H1 (cell line): ENCODE measurements at regions not wholly inside any gene's neighbourhood (a gene's known extent, or its start where the extent isn't known, plus 50 kb on each side); places are given as distances from the start of the nearest gene placed in this dataset.
A peak's percentile ranks its signal among the peaks of the same experiment; 100 is the strongest.

Experiments used
- CTCF ChIA-PET: fragments of 300-600 bp; sonication (Branson Sonifier 250); formaldehyde crosslinking; loops from one replicate; lab custom pipeline; 2021; ENCODE audit not compliant: partially characterized antibody; lab: Charles Lee
- POLR2A ChIA-PET: fragments of 300-600 bp; sonication (Branson Sonifier 250); formaldehyde crosslinking; loops from one replicate; lab custom pipeline; 2021; ENCODE audit warnings: inconsistent platforms; ENCODE audit not compliant: partially characterized antibody; lab: Charles Lee
- DNase-seq, 2 experiments: peaks; one replicate each; pipeline versions ENCODE4 v3.0.0 to v3.0.0-alpha.2; 2010 to 2022; ENCODE audit warnings: low spot score in 2 of 2, low read depth in 1 of 2, mixed read lengths in 1 of 2
- FAIRE-seq: peaks from 2 replicates; lab custom pipeline; 2011; peaks lifted over from hg19 to GRCh38; lab: Jason Lieb, UNC
- H2AFZ ChIP-seq: 2 replicates; pipeline ENCODE4 v1.8.1; 2012; ENCODE audit warnings: low read length, inconsistent platforms
- H2AK5ac ChIP-seq: 2 replicates; pipeline ENCODE4 v1.6.1; 2013; ENCODE audit warnings: low read depth, low read length
- H2BK120ac ChIP-seq: replicated peaks from 2 replicates; pipeline ENCODE3; 2013; ENCODE audit warnings: low read depth, low read length, inconsistent platforms
- H2BK12ac ChIP-seq: 2 replicates; pipeline ENCODE4 v1.6.1; 2013; ENCODE audit warnings: low read depth, low read length
- H2BK15ac ChIP-seq: 2 replicates; pipeline ENCODE4 v1.6.1; 2013; ENCODE audit warnings: low read length
- H2BK20ac ChIP-seq: 2 replicates; pipeline ENCODE4 v1.6.1; 2013; ENCODE audit warnings: low read length
- H2BK5ac ChIP-seq: 2 replicates; pipeline ENCODE4 v1.6.1; 2013; ENCODE audit warnings: low read depth, low read length
- H3K14ac ChIP-seq: 2 replicates; pipeline ENCODE4 v1.6.1; 2013; ENCODE audit warnings: inconsistent platforms; ENCODE audit not compliant: insufficient read length
- H3K18ac ChIP-seq: 2 replicates; pipeline ENCODE4 v1.6.1; 2013; ENCODE audit warnings: low read length; ENCODE audit errors: extremely low read depth
- H3K23ac ChIP-seq: 2 replicates; pipeline ENCODE4 v1.6.1; 2013; ENCODE audit warnings: inconsistent platforms; ENCODE audit not compliant: insufficient read length
- H3K23me2 ChIP-seq: 2 replicates; pipeline ENCODE4 v1.6.1; 2013; ENCODE audit warnings: low read depth, low read length
- H3K27ac ChIP-seq: 2 replicates; pipeline ENCODE4 v1.6.1; 2011; ENCODE audit warnings: low read depth, low read length, inconsistent platforms
- H3K27me3 ChIP-seq, 4 experiments: replicated peaks in 1 of 4; 1 replicate in 1 of 4; 2 replicates in 3 of 4; pipeline versions ENCODE4 v1.6.1 to v1.8.1; 2011 to 2013; ENCODE audit warnings: low read length in 3 of 4, mild to moderate bottlenecking in 3 of 4, inconsistent platforms in 2 of 4, mixed read lengths in 2 of 4, moderate library complexity in 1 of 4; ENCODE audit not compliant: control insufficient read depth in 3 of 4, insufficient read depth in 3 of 4; ENCODE audit errors: extremely low read depth in 1 of 4
- H3K36me3 ChIP-seq, 4 experiments: 2 replicates each; pipeline versions ENCODE4 v1.6.1 to v1.8.1; 2011 to 2013; ENCODE audit warnings: mild to moderate bottlenecking in 4 of 4, low read length in 3 of 4, moderate library complexity in 2 of 4, control low read depth in 1 of 4, inconsistent platforms in 1 of 4; ENCODE audit not compliant: insufficient read depth in 4 of 4, control insufficient read depth in 2 of 4
- H3K4ac ChIP-seq: replicated peaks from 2 replicates; pipeline ENCODE3; 2013; ENCODE audit warnings: low read length, low read depth, mixed read lengths, inconsistent platforms; ENCODE audit not compliant: insufficient read length
- H3K4me1 ChIP-seq, 4 experiments: replicated peaks in 1 of 4; 1 replicate in 1 of 4; 2 replicates in 3 of 4; pipeline versions ENCODE4 v1.6.1 to v1.8.1; 2011 to 2013; ENCODE audit warnings: low read length in 3 of 4, inconsistent platforms in 2 of 4, mixed read lengths in 1 of 4; ENCODE audit not compliant: insufficient read depth in 4 of 4, control insufficient read depth in 3 of 4
- H3K4me2 ChIP-seq, 2 experiments: 2 replicates each; pipeline versions ENCODE4 v1.6.1 to v1.8.1; 2011 to 2013; ENCODE audit warnings: low read depth in 2 of 2, low read length in 2 of 2, control low read depth in 1 of 2, inconsistent platforms in 1 of 2, mild to moderate bottlenecking in 1 of 2; ENCODE audit not compliant: insufficient read depth in 1 of 2
- H3K4me3 ChIP-seq, 4 experiments: fragments of 200-600, 300-600 bp in 1 of 4; sonication (generic), shearing (Covaris generic), sonication (Bioruptor Twin) in 1 of 4; 2 replicates each; pipeline versions ENCODE4 v1.5.1 to v1.8.1; 2011 to 2016; ENCODE audit warnings: low read length in 4 of 4, low read depth in 3 of 4, control low read depth in 2 of 4, inconsistent platforms in 2 of 4, mild to moderate bottlenecking in 2 of 4, mixed read lengths in 1 of 4, moderate library complexity in 1 of 4; ENCODE audit not compliant: insufficient read depth in 2 of 4; ENCODE audit errors: extremely low read depth in 1 of 4
- H3K56ac ChIP-seq: replicated peaks from 2 replicates; pipeline ENCODE3; 2013; ENCODE audit warnings: low read depth, mild to moderate bottlenecking, mixed read lengths, low read length, inconsistent platforms; ENCODE audit not compliant: insufficient read length
- H3K79me1 ChIP-seq: 2 replicates; pipeline ENCODE4 v1.6.1; 2013; ENCODE audit warnings: low read depth, low read length, control low read depth
- H3K79me2 ChIP-seq, 2 experiments: 2 replicates each; pipeline versions ENCODE4 v1.6.1 to v1.8.1; 2012 to 2013; ENCODE audit warnings: low read length in 2 of 2, mild to moderate bottlenecking in 2 of 2, inconsistent platforms in 1 of 2; ENCODE audit not compliant: insufficient read depth in 2 of 2, control insufficient read depth in 1 of 2
- H3K9ac ChIP-seq, 4 experiments: replicated peaks in 1 of 4; 1 replicate in 1 of 4; 2 replicates in 3 of 4; pipeline versions ENCODE4 v1.6.1 to v1.8.1; 2011 to 2013; ENCODE audit warnings: low read depth in 3 of 4, low read length in 3 of 4, control low read depth in 2 of 4, mild to moderate bottlenecking in 2 of 4, moderate library complexity in 2 of 4, inconsistent platforms in 1 of 4; ENCODE audit errors: extremely low read depth in 1 of 4
- H3K9me3 ChIP-seq, 2 experiments: 2 replicates each; pipeline versions ENCODE4 v1.6.1 to v1.8.1; 2012 to 2013; ENCODE audit warnings: mild to moderate bottlenecking in 2 of 2, moderate library complexity in 2 of 2, control low read depth in 1 of 2, inconsistent platforms in 1 of 2, low read depth in 1 of 2, low read length in 1 of 2, mixed read lengths in 1 of 2; ENCODE audit not compliant: insufficient read depth in 2 of 2
- H4K20me1 ChIP-seq, 2 experiments: replicated peaks in 1 of 2; 2 replicates each; pipeline versions ENCODE3 to v1.8.1; 2011 to 2013; ENCODE audit warnings: inconsistent platforms in 2 of 2, low read length in 2 of 2, mild to moderate bottlenecking in 1 of 2; ENCODE audit not compliant: insufficient read depth in 2 of 2, control insufficient read depth in 1 of 2
- H4K5ac ChIP-seq: 2 replicates; pipeline ENCODE4 v1.6.1; 2013; ENCODE audit warnings: low read length, low read depth, mixed read lengths, inconsistent platforms; ENCODE audit not compliant: insufficient read length
- H4K8ac ChIP-seq: 2 replicates; pipeline ENCODE4 v1.8.0; 2013; ENCODE audit warnings: mild to moderate bottlenecking, moderate library complexity, low read length, inconsistent platforms; ENCODE audit not compliant: insufficient read depth; ENCODE audit errors: extremely low read depth
- H4K91ac ChIP-seq: replicated peaks from 2 replicates; pipeline ENCODE3; 2013; ENCODE audit warnings: low read length, mixed read lengths, inconsistent platforms; ENCODE audit not compliant: insufficient read length
- RAD21 ChIP-seq, 2 experiments: IDR thresholded peaks in 1 of 2; conservative IDR thresholded peaks in 1 of 2; 2 replicates each; pipeline ENCODE4 v1.6.1; 2011; ENCODE audit warnings: low read depth in 2 of 2, low read length in 2 of 2, improper control_type of control experiment in 1 of 2, inconsistent platforms in 1 of 2, mild to moderate bottlenecking in 1 of 2, moderate library complexity in 1 of 2
- TF ChIP-seq, protein P1 (sequence below): IDR thresholded peaks from 2 replicates; pipeline ENCODE4 v1.6.1; 2012; ENCODE audit warnings: inconsistent platforms

DNA sequence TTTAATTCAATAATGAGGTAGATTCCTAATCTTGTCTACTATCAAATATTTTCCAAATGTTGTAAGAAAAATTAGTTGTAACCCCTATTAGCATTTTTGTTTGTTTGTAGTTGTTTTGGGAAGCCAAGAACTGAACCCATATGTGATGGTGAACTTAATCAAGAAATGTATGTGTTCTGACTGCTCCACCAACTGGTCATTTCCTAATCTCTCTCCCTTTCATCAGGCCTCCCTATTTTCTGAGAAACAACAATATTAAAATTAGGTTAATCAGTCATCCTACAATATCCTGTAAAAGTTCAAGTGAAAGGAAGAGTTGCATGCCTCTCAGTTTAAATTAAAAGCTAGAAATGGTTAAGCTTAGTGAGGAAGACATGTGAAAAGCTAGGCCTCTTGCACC, 504.0 kb downstream of the EPHA4 start:
- H4K5ac ChIP-seq: no peak overlapping the region
- DNase-seq (no peak), FAIRE-seq (no peak)
- no peaks in the 10 kb centered on the region for H3K79me2 ChIP-seq
- no peak overlapping the region for H2BK12ac ChIP-seq
- peaks cover 11 to 14% of the 10 kb centered on the region in 2 experiments; a peak in 2 of 4 replicates for H3K9me3 ChIP-seq
- no peak overlapping the region for H3K4ac ChIP-seq
- H2AK5ac ChIP-seq: no peak overlapping the region
- no peaks in the 10 kb centered on the region for H3K4me1 ChIP-seq
- H3K36me3 ChIP-seq: no peaks in the 10 kb centered on the region
- H3K18ac ChIP-seq: no peak overlapping the region
- no peak overlapping the region for H4K8ac ChIP-seq
- H3K4me3 ChIP-seq: no peak overlapping the region
- H3K23ac ChIP-seq: no peak overlapping the region
- TF ChIP-seq RAD21 (IDR thresholded peaks at IDR 0.05 in 1 of 2, conservative IDR thresholded peaks at IDR 0.05 in 1 of 2; ENCODE audit: low read depth in 2 of 2, low read length in 2 of 2): peak in 1 of 2 experiments; percentile 23; a peak in 3 of 4 replicates
- TF ChIP-seq, protein P1, sequence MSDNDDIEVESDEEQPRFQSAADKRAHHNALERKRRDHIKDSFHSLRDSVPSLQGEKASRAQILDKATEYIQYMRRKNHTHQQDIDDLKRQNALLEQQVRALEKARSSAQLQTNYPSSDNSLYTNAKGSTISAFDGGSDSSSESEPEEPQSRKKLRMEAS: no peak
- H2BK120ac ChIP-seq: no peak overlapping the region
- no peaks in the 10 kb centered on the region for H3K27me3 ChIP-seq
- POLR2A ChIA-PET: no interaction called here
- H3K27ac ChIP-seq: no peak overlapping the region
- no peak overlapping the region for H3K14ac ChIP-seq
- H3K56ac ChIP-seq: no peak overlapping the region
- no peak overlapping the region for H3K4me2 ChIP-seq
- CTCF ChIA-PET: no interaction called here
- no peaks in the 10 kb centered on the region for H4K20me1 ChIP-seq
- H3K79me1 ChIP-seq: no peaks in the 10 kb centered on the region
- H2AFZ ChIP-seq: no peak overlapping the region
- H2BK15ac ChIP-seq: no peak overlapping the region
- H2BK5ac ChIP-seq: no peak overlapping the region
- no peak overlapping the region for H3K9ac ChIP-seq
- no peak overlapping the region for H2BK20ac ChIP-seq
- H3K23me2 ChIP-seq: no peaks in the 10 kb centered on the region
- no peak overlapping the region for H4K91ac ChIP-seq
